Muscle layer of duodenum (tissue), 2 donors: ENCODE measurements at regions not wholly inside any gene's neighbourhood (a gene's known extent, or its start where the extent isn't known, plus 50 kb on each side); places are given as distances from the start of the nearest gene placed in this dataset.

Experiments used
- H3K27ac ChIP-seq: one replicate; pipeline ENCODE4 v1.7.0; 2013; ENCODE audit warnings: mild to moderate bottlenecking, low read length
- H3K27me3 ChIP-seq: one replicate; pipeline ENCODE4 v1.7.0; 2013; ENCODE audit warnings: low read depth, mild to moderate bottlenecking, control low read depth, low read length
- H3K36me3 ChIP-seq, 2 donors: one replicate each; pipeline ENCODE4 v1.7.0; 2013; ENCODE audit warnings: low read length in 2 of 2, control low read depth in 1 of 2, mild to moderate bottlenecking in 1 of 2; ENCODE audit not compliant: insufficient read depth in 2 of 2, control insufficient read depth in 1 of 2
- H3K4me1 ChIP-seq, 2 donors: one replicate each; pipeline ENCODE4 v1.7.0; 2013; ENCODE audit warnings: low read length in 2 of 2, mild to moderate bottlenecking in 2 of 2, control low read depth in 1 of 2, moderate library complexity in 1 of 2; ENCODE audit not compliant: insufficient read depth in 2 of 2, control insufficient read depth in 1 of 2
- H3K4me3 ChIP-seq, 2 donors: one replicate each; pipeline ENCODE4 v1.7.0; 2013; ENCODE audit warnings: low read length in 2 of 2, low read depth in 1 of 2, mild to moderate bottlenecking in 1 of 2
- H3K9me3 ChIP-seq, 2 donors: one replicate each; pipeline ENCODE4 v1.7.0; 2013; ENCODE audit warnings: low read length in 2 of 2, control low read depth in 1 of 2, mild to moderate bottlenecking in 1 of 2; ENCODE audit not compliant: control insufficient read depth in 1 of 2
- donor health status: healthy.

DNA sequence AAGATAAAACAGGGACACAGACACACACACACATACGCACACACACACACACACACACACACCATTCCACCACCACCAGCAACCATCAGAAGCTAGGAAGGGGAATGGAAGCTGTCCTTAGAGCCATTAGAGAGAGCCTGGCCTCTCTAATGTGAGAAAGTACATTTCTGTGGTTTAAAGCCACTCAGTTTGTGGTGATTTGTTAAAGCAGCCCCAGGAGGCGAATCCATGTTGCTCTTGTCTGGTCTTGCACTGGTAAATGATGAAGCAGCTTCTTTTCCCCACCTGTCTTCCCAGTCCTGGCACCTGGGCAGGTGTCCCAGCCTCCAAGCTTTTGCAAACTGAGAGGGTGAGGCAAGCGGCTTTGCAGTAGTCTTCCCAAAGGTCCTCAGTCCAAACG lies 118.9 kb upstream of the KL start:
- no peaks in the 10 kb centered on the region for H3K27me3 ChIP-seq
- H3K27ac ChIP-seq, result no peak overlapping the region
- no peak overlapping the region for H3K4me3 ChIP-seq
- H3K4me1 ChIP-seq, result no peaks in the 10 kb centered on the region
- H3K9me3 ChIP-seq, result no peaks in the 10 kb centered on the region
- H3K36me3 ChIP-seq, result no peaks in the 10 kb centered on the region

GRCh38 chr13:32902029-32902780 lies 114.0 kb upstream of the KL start:
- H3K9me3 ChIP-seq, result no peaks in the 10 kb centered on the region
- H3K27me3 ChIP-seq, result no peaks in the 10 kb centered on the region
- peak overlapping the region; percentile 2 for H3K27ac ChIP-seq
- H3K36me3 ChIP-seq, result no peaks in the 10 kb centered on the region
- H3K4me3 ChIP-seq, result no peak overlapping the region
- peaks cover 0 to 11% of the 10 kb centered on the region in 2 donors for H3K4me1 ChIP-seq

- peak overlapping the region; percentile 2 for H3K27ac ChIP-seq
- no peak overlapping the region for H3K4me3 ChIP-seq
- peaks cover 0 to 11% of the 10 kb centered on the region in 2 donors for H3K4me1 ChIP-seq
- no peaks in the 10 kb centered on the region for H3K27me3 ChIP-seq
- H3K36me3 ChIP-seq, result no peaks in the 10 kb centered on the region
- H3K9me3 ChIP-seq, result no peaks in the 10 kb centered on the region
These were observed 113.3 kb upstream of the KL start for GRCh38 chr13:32902874-32903273.

DNA sequence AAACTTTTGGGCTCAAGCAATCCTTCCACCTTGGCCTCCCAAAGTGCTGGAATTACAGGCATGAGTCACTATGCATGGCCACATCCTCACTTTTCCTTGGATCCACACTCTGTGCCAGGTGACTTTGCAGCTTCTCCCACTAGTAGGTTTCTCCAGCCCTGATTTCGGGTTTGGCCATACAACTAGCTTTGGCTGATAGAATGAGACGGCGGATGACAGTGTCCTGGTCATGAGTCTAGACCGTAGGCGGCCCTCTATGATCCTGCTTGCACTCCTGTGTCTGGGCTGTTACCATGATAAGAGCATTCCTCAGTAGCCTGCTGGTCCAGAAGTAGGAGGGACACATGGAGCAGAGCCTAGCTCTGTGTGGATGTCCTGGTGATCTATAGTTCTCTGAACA lies 112.5 kb upstream of the KL start:
- Histone ChIP-seq H3K27me3 (no peaks in the 10 kb centered on the region), H3K27ac (no peak overlapping the region), H3K9me3 (no peaks in the 10 kb centered on the region), H3K36me3 (no peaks in the 10 kb centered on the region), H3K4me1 (peaks cover 0 to 11% of the 10 kb centered on the region in 2 donors), H3K4me3 (no peak overlapping the region)

DNA sequence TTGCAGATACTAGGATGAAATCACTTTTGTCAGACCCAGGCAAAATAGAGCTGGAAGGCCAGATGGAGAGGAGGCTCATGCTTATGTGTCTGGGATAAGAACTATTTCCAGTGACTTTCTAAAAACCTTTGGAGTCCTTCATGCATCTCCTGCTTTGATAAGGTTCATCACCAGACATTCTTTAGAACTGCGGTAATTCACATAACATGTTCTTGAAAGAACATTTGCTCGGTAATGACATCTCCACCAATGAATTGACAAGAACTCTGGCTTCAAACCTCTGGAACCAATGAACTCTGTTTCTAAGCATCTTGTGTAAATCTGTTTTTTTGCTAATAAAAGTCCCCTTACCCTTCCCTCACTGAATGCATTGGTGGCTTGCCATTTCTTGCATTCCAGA lies 112.0 kb upstream of the KL start:
- H3K36me3 ChIP-seq, result no peaks in the 10 kb centered on the region
- H3K27me3 ChIP-seq, result no peaks in the 10 kb centered on the region
- H3K27ac ChIP-seq, result no peak overlapping the region
- no peak overlapping the region for H3K4me3 ChIP-seq
- H3K4me1 ChIP-seq, result peaks cover 0 to 11% of the 10 kb centered on the region in 2 donors
- H3K9me3 ChIP-seq, result no peaks in the 10 kb centered on the region

- Histone ChIP-seq H3K4me1 (peaks cover 0 to 11% of the 10 kb centered on the region in 2 donors), H3K9me3 (no peaks in the 10 kb centered on the region), H3K27me3 (no peaks in the 10 kb centered on the region), H3K4me3 (no peak overlapping the region), H3K27ac (no peak overlapping the region), H3K36me3 (no peaks in the 10 kb centered on the region)
These were observed 111.0 kb upstream of the KL start for GRCh38 chr13:32905063-32905863.

DNA sequence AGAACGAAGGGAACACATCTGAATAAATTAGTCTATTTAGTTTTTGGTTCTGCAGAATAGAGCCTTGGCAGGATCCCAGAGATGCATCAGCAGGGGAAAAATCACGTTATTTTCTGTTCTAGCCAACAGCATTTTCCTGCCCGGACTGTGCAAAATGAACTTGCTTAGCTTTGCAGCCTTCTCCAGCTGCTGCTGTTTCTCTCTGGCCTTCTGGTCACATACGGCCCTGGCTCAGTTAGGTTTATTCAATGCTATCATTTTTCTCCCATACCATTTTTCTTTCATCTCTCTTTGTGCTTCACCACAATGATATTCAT lies 110.4 kb upstream of the KL start:
- no peaks in the 10 kb centered on the region for H3K9me3 ChIP-seq

DNA sequence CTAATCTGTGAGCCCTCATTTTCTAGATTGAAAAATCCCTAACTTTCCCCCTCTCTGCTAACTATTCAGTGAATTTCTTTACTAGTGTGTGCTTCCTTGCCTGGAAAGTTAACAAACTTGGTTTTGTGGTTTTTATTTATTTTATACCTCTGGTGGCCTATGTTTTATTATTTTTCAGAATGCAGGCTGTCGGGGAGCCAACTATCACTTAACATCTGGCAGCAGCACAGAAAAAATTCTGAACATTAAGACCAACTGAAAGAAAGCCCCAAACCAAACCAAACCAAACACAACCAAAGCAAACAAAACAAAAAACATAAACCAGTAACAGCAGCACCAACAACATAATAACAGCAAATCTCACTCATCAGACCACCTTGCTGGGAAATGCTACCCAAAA lies 109.0 kb upstream of the KL start:
- Histone ChIP-seq H3K4me3 (no peak overlapping the region), H3K9me3 (no peaks in the 10 kb centered on the region), H3K36me3 (no peaks in the 10 kb centered on the region)

More for the DNA sequence above, 110.4 kb upstream of the KL start:
- Histone ChIP-seq H3K27me3 (no peaks in the 10 kb centered on the region), H3K4me3 (no peak overlapping the region), H3K27ac (no peak overlapping the region), H3K4me1 (peaks cover 0 to 11% of the 10 kb centered on the region in 2 donors), H3K36me3 (no peaks in the 10 kb centered on the region)

GRCh38 chr13:32910530-32910929 lies 105.7 kb upstream of the KL start:
- peaks cover 0 to 8% of the 10 kb centered on the region in 2 donors for H3K4me1 ChIP-seq
- no peak overlapping the region for H3K27ac ChIP-seq
- H3K27me3 ChIP-seq, result no peaks in the 10 kb centered on the region
- no peaks in the 10 kb centered on the region for H3K36me3 ChIP-seq
- no peak overlapping the region for H3K4me3 ChIP-seq
- no peaks in the 10 kb centered on the region for H3K9me3 ChIP-seq

More for the DNA sequence above, 109.0 kb upstream of the KL start:
- Histone ChIP-seq H3K4me1 (peaks cover 0 to 11% of the 10 kb centered on the region in 2 donors), H3K27ac (no peak overlapping the region), H3K27me3 (no peaks in the 10 kb centered on the region)

DNA sequence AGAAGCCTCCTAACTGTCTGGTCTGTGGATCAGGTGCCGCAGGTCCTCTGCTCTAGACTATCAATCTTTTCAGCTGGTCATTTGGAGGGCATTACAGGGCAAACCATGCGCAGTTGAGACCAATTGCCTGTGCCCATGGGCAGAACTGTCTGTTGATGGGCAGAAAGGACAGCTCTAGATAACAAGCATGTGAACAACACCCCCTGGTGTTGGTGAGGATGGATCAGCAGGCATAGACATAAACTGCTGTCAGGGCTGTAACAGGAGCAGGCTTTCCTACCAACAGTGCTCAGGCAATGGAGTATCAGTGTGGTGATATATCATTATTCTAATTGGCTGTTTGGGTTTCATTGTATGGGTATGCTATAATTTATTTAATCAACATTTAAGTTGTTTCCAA lies 104.7 kb upstream of the KL start:
- no peak overlapping the region for H3K27ac ChIP-seq
- no peaks in the 10 kb centered on the region for H3K27me3 ChIP-seq
- H3K9me3 ChIP-seq, result peaks cover 0 to 2% of the 10 kb centered on the region in 2 donors
- no peak overlapping the region for H3K4me3 ChIP-seq
- H3K36me3 ChIP-seq, result no peaks in the 10 kb centered on the region
- no peaks in the 10 kb centered on the region for H3K4me1 ChIP-seq

DNA sequence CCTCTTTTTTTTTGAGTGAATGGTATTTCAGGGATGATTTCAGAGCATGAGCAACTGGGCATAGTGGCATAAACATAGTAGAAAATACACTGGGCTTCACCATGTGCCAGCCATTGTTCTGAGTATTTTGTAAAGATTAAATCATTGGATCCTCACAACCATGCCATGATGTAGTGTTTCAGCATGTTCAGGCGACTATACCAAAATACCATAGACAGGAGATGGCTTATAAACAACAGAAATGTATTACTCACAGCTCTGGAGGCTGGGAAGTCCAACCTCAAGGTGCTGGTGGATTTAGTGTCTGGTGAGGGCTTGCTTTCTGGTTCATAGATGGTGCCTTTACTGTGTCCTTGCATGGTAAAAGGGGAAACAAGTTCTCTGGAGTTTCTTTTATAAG lies 101.5 kb upstream of the KL start:
- H3K4me3 ChIP-seq, result no peak overlapping the region
- H3K27me3 ChIP-seq, result no peaks in the 10 kb centered on the region
- peaks cover 0 to 7% of the 10 kb centered on the region in 2 donors for H3K9me3 ChIP-seq
- no peaks in the 10 kb centered on the region for H3K36me3 ChIP-seq
- H3K4me1 ChIP-seq, result no peaks in the 10 kb centered on the region
- H3K27ac ChIP-seq, result no peak overlapping the region
